COLO829 (cell line): ENCODE measurements at regions not wholly inside any gene's neighbourhood (a gene's known extent, or its start where the extent isn't known, plus 50 kb on each side); places are given as distances from the start of the nearest gene placed in this dataset.

Experiments used
- DNase-seq: peaks from one replicate; pipeline ENCODE4 v3.0.0; 2012; ENCODE audit warnings: low spot score

- DNase-seq = no peak
Measured at GRCh38 chr2:24439971-24440340, 51.1 kb upstream of the NCOA1 start.

- no peak for DNase-seq
Measured at GRCh38 chr2:24439280-24439970, 51.6 kb upstream of the NCOA1 start.

- no peak for DNase-seq
Measured at GRCh38 chr2:24438106-24438505, 52.9 kb upstream of the NCOA1 start.

- no peak for DNase-seq
Measured at GRCh38 chr2:24435391-24436316, 55.4 kb upstream of the NCOA1 start.

GRCh38 chr2:24434541-24434940, 56.5 kb upstream of the NCOA1 start:
- no peak for DNase-seq

GRCh38 chr2:24432735-24433134, 58.3 kb upstream of the NCOA1 start:
- DNase-seq = no peak

GRCh38 chr2:24432121-24432520, 58.9 kb upstream of the NCOA1 start:
- no peak for DNase-seq

GRCh38 chr2:24429197-24430074, 61.6 kb upstream of the NCOA1 start:
- no peak for DNase-seq

GRCh38 chr2:24424387-24424786, 64.1 kb upstream of the ITSN2 start:
- DNase-seq = no peak

GRCh38 chr2:24423095-24423494, 62.8 kb upstream of the ITSN2 start:
- no peak for DNase-seq

GRCh38 chr2:24421668-24422067, 61.3 kb upstream of the ITSN2 start:
- DNase-seq = peak; percentile 55

- DNase-seq = no peak
Measured at GRCh38 chr2:24420373-24420772, 60.0 kb upstream of the ITSN2 start.

GRCh38 chr2:24418166-24418841, 58.0 kb upstream of the ITSN2 start:
- no peak for DNase-seq

- no peak for DNase-seq
Measured at GRCh38 chr2:24412812-24413211, 52.5 kb upstream of the ITSN2 start.

GRCh38 chr2:24411488-24412151, 51.3 kb upstream of the ITSN2 start:
- DNase-seq = no peak

- DNase-seq = no peak
Measured at GRCh38 chr2:24410976-24411375, 50.6 kb upstream of the ITSN2 start.

GRCh38 chr2:24409700-24410556, 49.6 kb upstream of the ITSN2 start:
- peak; percentile 78 for DNase-seq
